T47D (cell line): ENCODE measurements at regions not wholly inside any gene's neighbourhood (a gene's known extent, or its start where the extent isn't known, plus 50 kb on each side); places are given as distances from the start of the nearest gene placed in this dataset.

Experiments used
- DNase-seq, 2 experiments: peaks; one replicate each; pipeline versions ENCODE4 v3.0.0 to v3.0.0-alpha.2; 2011 to 2012; ENCODE audit warnings: low read depth in 1 of 2, low spot score in 1 of 2
- JUND ChIP-seq: IDR thresholded peaks from 2 replicates; pipeline ENCODE4 v1.6.1; 2012; ENCODE audit warnings: low read depth
- in situ Hi-C: cut with HindIII; loops from 2 replicates; pipeline ENCODE4 v1.10.0; 2016; ENCODE audit warnings: low sequenced_read_pairs, low pct_unique_long_range_greater_than_20kb

DNA sequence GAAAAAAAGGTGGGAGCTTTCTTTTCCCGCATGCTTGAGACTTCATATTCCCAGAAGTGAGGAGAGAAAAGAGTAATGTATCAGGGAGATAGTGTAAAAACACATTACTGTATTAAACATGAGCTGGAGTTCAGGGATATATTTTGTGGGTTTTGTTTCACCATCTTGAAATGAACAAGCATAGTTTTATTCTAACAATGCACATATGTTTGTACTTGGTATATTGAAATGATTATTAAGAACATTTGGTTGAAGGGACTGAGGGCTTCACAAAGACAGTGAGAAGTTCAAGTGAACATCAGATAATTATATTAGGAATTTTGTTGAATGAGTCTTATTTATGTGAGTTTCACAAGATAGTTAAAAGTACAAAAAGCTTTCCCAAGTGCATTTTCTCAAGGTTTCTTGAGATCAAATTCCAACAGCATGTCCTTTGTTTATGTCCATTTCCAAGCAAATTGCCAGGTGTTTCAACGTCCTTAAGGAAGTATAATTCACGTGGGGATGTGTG lies 368.8 kb downstream of the ANKRD50 start:
- in situ Hi-C loops = no loop called here
- no peak for DNase-seq
- TF ChIP-seq JUND = no peak

DNA sequence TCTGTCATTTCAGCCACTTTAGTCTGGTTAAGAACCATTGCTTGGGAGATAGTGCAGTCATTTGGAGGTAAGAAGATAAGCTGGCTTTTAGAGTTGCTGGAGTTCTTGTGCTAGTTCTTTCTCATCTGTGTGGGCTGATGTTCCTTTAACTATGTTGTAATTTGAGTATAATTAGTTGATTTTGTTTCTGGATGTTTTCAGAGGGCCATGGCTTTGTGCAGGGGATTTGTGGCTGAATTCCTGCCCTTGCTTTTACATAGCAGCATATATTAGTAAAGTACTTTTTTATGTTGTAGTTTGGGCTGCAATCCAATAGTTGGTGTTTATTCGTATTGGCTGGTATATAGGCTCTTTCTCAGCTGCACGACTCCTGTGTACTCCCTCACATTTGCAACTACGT lies 339.6 kb downstream of the ANKRD50 start:
- TF ChIP-seq JUND = no peak
- DNase-seq = no peak
- in situ Hi-C loops = no loop called here

DNA sequence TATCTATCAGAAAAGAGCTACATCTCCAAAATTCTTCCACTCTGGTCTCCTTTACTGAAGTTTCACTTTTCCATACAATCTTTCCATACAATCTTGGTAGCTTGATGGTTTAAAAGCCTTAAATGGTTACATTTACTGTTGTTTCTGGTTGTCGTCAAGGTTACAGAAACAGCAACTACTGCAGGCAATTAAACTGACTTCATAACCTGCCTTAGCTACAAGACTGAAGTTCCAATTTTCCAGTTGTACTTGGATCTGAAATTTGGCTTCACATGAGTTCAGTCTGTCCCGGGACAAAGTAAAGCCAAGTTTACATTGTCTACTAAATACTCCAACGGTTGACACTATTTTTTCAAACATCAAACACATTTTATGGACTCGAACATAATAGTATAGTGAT lies 326.4 kb downstream of the ANKRD50 start:
- in situ Hi-C loops = no loop called here
- no peak for DNase-seq
- TF ChIP-seq JUND = no peak

DNA sequence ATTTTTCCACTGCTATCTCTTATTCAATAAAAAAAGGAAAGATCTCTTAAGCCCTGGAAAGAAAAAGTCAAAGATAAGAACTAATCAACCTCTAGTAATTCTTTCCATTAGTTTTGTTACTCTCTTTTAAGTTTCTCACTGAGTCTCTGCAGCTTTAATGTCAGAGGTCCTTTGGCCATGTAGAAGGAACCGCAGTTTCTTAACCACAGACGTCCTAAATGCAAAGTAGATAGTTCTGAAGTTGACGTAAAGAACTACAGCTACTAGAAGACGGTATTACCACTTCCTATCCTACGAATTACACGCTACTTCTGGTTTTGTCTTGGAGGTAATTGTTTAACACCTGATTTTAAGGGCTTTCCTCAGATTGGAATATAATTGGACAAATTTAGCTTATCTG lies 325.9 kb downstream of the ANKRD50 start:
- no peak for TF ChIP-seq JUND
- in situ Hi-C loops = no loop called here
- DNase-seq = no peak

DNA sequence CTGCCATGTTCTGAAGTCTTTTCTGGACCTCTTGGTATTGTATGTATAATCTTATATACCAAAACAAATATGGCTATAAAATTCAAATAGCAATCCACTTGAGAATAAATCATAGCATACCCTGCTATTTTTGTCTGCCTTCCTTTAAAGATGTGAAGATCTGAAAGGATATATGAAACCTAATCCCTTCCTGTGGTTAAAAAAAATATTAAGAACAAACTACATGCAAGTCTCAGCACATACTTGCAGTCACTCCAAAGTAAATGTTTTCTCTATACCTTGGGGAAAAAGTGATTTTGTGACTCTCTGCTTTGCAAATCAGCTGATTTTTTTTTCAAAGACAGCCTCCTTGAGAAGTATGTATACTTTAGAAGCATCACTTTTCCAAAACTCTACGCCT lies 322.9 kb downstream of the ANKRD50 start:
- DNase-seq = no peak
- no peak for TF ChIP-seq JUND
- in situ Hi-C loops = no loop called here

DNA sequence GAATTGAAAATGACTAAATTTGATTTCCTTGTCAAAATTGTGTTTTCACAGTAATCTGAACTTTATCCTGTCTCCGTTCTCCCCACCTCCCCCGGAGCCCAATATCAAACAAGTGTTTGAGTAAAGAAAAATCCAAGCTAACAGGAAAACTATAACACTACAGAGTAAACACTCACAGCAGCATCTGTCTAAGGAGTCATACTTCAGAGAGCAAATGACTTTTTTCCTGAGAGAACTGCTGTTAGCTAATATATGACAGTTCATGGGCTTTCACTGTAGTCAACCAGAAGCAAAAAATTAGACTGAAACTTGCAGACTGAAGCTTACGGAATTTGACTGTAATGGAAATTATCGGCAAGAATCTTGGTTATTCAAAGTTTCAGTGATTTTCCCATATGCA lies 321.7 kb downstream of the ANKRD50 start:
- TF ChIP-seq JUND = no peak
- in situ Hi-C loops = no loop called here

DNA sequence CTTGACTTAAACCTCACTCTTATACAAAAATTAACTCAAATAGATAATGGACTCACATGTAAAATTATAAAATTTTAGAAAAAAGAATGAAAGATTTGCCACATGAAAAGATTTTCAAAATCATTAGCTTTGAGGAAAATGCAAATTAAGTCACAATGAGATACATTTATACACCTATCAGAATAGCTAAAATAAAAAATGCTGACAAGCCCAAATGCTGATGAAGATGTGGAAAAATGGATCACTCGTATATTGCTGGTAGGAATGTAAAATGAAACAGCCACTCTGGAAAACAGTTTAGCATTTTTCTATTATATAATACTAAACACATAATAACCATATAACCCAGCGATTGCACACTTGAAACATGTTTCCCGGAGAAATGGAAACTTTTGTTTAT lies 316.2 kb downstream of the ANKRD50 start:
- in situ Hi-C loops = no loop called here
- no peak for DNase-seq
- TF ChIP-seq JUND = no peak

More for the DNA sequence above, 321.7 kb downstream of the ANKRD50 start:
- DNase-seq = no peak

DNA sequence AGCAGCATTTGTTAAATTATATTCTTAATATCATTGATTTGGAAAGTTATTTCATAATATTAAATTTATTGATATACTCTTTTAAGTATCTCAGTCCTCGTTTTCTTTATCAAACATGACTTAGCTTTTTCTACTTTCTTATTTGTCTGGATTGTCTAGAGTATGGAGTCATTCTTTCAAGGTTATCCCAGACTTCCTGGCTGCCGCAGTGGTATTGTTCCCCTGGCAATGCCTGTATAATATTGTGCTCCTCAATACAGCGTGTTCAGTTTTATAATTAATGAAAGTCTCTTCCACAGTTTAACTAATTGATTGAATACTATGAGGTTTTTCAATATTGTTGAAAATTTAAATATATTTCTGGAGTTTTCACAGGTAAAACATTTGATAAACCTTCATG lies 310.9 kb downstream of the ANKRD50 start:
- no peak for TF ChIP-seq JUND
- in situ Hi-C loops = no loop called here
- no peak for DNase-seq

DNA sequence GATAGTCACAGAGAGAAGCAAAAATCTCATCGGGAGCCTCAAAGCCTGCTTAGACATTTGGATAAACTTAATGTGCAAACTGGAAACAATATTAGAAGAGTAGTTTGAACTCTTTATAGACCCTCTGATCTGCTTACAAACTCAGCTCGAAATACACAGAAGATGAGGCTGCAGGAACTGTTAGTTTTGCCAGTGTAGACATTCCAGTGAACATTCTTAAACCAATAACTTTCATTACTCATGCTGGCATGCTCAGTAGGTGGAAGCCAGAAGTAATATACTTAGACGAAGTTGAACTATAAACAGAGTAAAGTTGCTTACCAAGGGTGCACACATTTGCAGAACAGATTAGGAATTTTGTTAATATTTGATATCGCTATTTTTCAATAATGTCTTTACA lies 303.5 kb downstream of the ANKRD50 start:
- in situ Hi-C loops = no loop called here
- no peak for TF ChIP-seq JUND
- DNase-seq = no peak

DNA sequence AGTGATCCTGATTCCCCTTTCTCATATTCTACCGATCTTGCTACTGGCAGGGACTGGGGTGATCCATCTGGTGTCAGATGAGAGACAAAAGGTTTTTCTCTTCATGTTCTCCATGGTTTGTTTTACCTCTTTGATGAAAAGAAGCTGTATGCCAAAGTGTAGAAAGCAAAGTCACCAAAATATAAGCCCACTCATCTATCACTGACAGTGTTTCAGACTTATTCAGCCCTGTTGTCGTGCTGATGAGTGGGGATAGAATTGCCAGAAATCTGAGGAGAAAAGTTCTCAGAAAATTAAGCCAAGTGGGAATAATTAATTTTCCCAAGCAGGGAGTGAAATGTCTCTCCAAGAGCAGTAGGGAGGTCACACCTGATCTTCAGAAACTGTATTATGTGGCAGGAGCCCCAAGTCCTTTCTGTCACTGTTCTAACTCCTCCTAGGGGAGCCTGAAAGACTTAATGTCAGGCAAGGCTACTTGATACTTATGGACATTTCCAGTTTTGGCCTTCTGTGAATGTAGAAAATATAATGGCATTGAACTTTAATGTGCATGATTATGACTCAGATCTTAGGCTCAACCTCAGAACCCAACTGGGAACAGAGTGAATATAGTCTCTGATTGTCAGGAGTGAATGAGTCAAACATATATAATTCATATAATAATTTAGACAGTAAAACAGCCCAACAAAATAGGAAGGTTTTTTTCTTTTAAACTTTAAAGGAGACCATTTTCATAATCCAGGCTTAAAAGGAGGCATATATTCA lies 298.1 kb downstream of the ANKRD50 start:
- no peak for TF ChIP-seq JUND
- in situ Hi-C loops = no loop called here
- DNase-seq = no peak

DNA sequence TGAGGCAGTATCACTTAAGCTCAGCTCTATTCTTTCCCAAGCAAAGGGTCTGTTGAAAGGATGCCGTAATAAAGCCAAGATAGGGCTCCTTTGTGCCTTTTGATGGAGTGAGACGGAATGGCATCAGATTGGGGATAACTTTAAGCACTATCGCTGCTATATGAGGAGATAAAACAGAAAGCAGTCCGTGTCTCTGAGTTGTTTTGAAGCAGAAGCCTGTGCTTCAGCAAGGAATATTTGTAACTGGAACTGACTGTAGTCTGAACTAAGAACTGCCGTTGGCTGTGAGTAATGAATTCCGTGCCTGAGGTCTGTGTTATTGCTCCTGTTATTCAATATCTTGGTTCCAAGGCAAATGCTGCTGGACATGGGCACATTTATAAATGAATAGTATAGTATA lies 297.4 kb downstream of the ANKRD50 start:
- in situ Hi-C loops = no loop called here
- DNase-seq = no peak
- TF ChIP-seq JUND = no peak

DNA sequence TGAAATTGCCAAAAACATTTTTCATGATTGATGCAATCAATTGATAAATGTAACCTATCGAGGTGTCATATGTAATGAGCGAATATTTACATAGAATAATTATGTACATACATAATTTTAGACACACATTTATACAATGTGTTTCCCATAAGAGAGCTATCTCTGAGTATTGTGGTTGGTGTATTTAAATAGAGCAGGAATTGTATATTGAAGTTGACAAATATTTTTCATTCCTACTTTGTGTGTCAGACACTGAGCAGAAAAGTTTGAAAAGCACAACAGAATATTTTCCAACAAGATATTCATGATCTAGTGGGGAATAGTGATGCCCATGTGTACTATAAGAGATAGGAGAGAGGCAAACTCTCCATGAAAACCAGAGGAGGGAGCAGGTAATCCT lies 295.2 kb downstream of the ANKRD50 start:
- no peak for DNase-seq
- in situ Hi-C loops = no loop called here
- TF ChIP-seq JUND = no peak

DNA sequence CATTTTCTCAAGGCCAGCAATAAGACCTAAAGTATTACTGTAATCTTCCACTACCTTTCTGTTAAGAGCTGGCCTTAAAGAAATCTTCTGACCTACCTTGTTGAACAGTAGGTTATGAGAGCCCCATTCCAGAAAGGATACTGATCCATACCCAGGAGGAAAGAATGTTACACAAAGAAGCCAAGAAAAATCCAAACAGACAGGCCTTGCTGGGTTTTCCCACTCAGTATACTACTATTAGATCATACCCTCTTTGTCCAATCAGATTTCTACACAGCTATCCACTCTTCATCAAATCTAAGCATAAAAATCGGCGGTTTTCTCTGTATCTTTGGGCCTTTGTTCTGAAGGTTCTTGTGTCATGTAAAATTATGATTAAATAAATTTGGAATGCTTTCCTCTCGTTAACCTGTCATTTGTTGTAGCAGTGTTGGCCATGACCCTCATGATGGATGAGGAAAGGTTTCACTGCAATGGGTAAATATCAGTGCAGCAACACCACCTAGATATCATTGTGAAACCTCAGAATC lies 292.3 kb downstream of the ANKRD50 start:
- DNase-seq = peak in 1 of 2 experiments; percentile 9
- no peak for TF ChIP-seq JUND
- in situ Hi-C loops = no loop called here

DNA sequence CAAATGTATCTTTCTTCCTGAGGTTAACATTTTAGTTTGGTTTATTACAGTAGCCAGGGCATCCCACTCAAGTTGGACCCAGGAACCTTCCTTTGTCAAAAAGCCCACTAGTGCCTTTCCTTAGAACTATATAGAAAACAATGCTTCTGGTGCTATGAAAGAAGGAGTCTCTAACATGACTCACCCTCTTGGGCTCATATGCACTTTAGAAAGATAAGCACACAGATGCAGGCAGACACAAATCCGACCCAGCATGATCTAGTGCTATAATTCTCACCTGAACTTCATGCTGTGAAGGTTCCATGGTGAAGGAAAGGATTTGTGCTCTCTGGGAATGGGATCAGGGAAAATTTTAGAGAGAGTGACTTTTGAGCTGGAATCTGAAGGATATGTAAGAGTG lies 289.4 kb downstream of the ANKRD50 start:
- in situ Hi-C loops = no loop called here
- DNase-seq = no peak
- no peak for TF ChIP-seq JUND
